OCI-LY1 (cell line): ENCODE measurements at regions not wholly inside any gene's neighbourhood (a gene's known extent, or its start where the extent isn't known, plus 50 kb on each side); places are given as distances from the start of the nearest gene placed in this dataset.

Experiments used
- H2AFZ ChIP-seq: fragments of 200-600 bp; sonication (generic), shearing (Covaris generic); 2 replicates; pipeline ENCODE4 v1.6.0; 2014; ENCODE audit warnings: antibody characterized with exemption, mild to moderate bottlenecking, low read length
- H3F3A ChIP-seq: fragments of 200-600 bp; sonication (generic), shearing (Covaris generic); 2 replicates; pipeline ENCODE4 v1.6.0; 2014; ENCODE audit warnings: mild to moderate bottlenecking, antibody characterized with exemption, low read length, moderate library complexity; ENCODE audit not compliant: insufficient read depth
- H3K27ac ChIP-seq: fragments of 200-600 bp; sonication (generic); 2 replicates; pipeline ENCODE4 v1.5.1; 2014; ENCODE audit warnings: low read length, mixed run types, mild to moderate bottlenecking, low read depth; ENCODE audit not compliant: poor library complexity, severe bottlenecking
- H3K27me3 ChIP-seq: fragments of 200-600 bp; sonication (generic); 2 replicates; pipeline ENCODE4 v1.6.0; 2014; ENCODE audit warnings: antibody characterized with exemption, mild to moderate bottlenecking, low read length, moderate library complexity; ENCODE audit not compliant: insufficient read depth
- H3K36me3 ChIP-seq: fragments of 200-600 bp; sonication (generic); 2 replicates; pipeline ENCODE4 v1.6.1; 2014; ENCODE audit warnings: mild to moderate bottlenecking, antibody characterized with exemption, low read length, moderate library complexity, mixed read lengths; ENCODE audit not compliant: insufficient read depth
- H3K4me1 ChIP-seq: fragments of 200-600 bp; sonication (generic); 2 replicates; pipeline ENCODE4 v1.5.1; 2014; ENCODE audit warnings: mild to moderate bottlenecking, low read length, moderate library complexity; ENCODE audit not compliant: insufficient read depth, severe bottlenecking
- H3K4me2 ChIP-seq: fragments of 200-600 bp; sonication (generic), shearing (Covaris generic); 2 replicates; pipeline ENCODE4 v1.6.1; 2014; ENCODE audit warnings: low read length
- H3K4me3 ChIP-seq: fragments of 200-600 bp; sonication (generic); 2 replicates; pipeline ENCODE4 v1.5.1; 2014; ENCODE audit warnings: low read length, low read depth, mild to moderate bottlenecking, mixed read lengths; ENCODE audit not compliant: poor library complexity, severe bottlenecking
- H3K79me2 ChIP-seq: fragments of 200-600 bp; shearing (Covaris generic); 2 replicates; pipeline ENCODE4 v1.6.1; 2016; ENCODE audit warnings: mixed run types, low read length, mixed read lengths; ENCODE audit not compliant: insufficient read depth
- H3K9ac ChIP-seq: fragments of 200-600 bp; sonication (generic), shearing (Covaris generic); 2 replicates; pipeline ENCODE4 v1.6.1; 2014; ENCODE audit warnings: mild to moderate bottlenecking, low read length, mixed read lengths
- H3K9me2 ChIP-seq: fragments of 200-600 bp; sonication (generic), shearing (Covaris generic); 2 replicates; pipeline ENCODE4 v1.6.1; 2014; ENCODE audit warnings: low read depth, mild to moderate bottlenecking, low read length, mixed read lengths
- H3K9me3 ChIP-seq: fragments of 200-600 bp; shearing (Covaris generic); 2 replicates; pipeline ENCODE4 v1.6.1; 2014; ENCODE audit warnings: low read length, mixed read lengths
- H4K20me1 ChIP-seq: fragments of 200-600 bp; sonication (generic), shearing (Covaris generic); 2 replicates; pipeline ENCODE4 v1.6.0; 2016; ENCODE audit warnings: mild to moderate bottlenecking, low read length; ENCODE audit not compliant: insufficient read depth
- CTCF ChIP-seq: fragments of 200-600 bp; sonication (generic), shearing (Covaris generic); IDR thresholded peaks from 2 replicates; pipeline ENCODE4 v1.5.1; 2017; ENCODE audit warnings: mild to moderate bottlenecking, antibody characterized with exemption, low read length, moderate library complexity, mixed read lengths
- EZH2 ChIP-seq: fragments of 200-600 bp; sonication (generic), shearing (Covaris generic); IDR thresholded peaks from 2 replicates; pipeline ENCODE4 v1.8.0; 2017; ENCODE audit warnings: borderline replicate concordance, mixed run types, mild to moderate bottlenecking, antibody characterized with exemption, low read length, moderate library complexity, mixed read lengths

GRCh38 chr5:56507351-56507930 lies 274.3 kb upstream of the ANKRD55 start:
- Histone ChIP-seq H3K4me2 (no peak overlapping the region), H3K36me3 (no peaks in the 10 kb centered on the region), H4K20me1 (no peaks in the 10 kb centered on the region), H3F3A (no peaks in the 10 kb centered on the region), H3K27ac (no peak overlapping the region), H3K9ac (no peak overlapping the region), H2AFZ (no peak overlapping the region), H3K27me3 (no peaks in the 10 kb centered on the region), H3K9me2 (no peaks in the 10 kb centered on the region), H3K9me3 (no peaks in the 10 kb centered on the region; the same call in 1 of the 2 replicates), H3K79me2 (no peaks in the 10 kb centered on the region), H3K4me1 (peaks cover under 1% of the 10 kb centered on the region), H3K4me3 (no peak overlapping the region)
- TF ChIP-seq CTCF (no peak), EZH2 (no peak)

- Histone ChIP-seq H3K79me2 (no peaks in the 10 kb centered on the region), H3K4me1 (peaks cover 7% of the 10 kb centered on the region), H2AFZ (no peak overlapping the region), H3K4me3 (no peak overlapping the region), H3K9me2 (no peaks in the 10 kb centered on the region), H3K27me3 (no peaks in the 10 kb centered on the region), H3K36me3 (no peaks in the 10 kb centered on the region), H3F3A (no peaks in the 10 kb centered on the region), H3K9me3 (no peaks in the 10 kb centered on the region; the same call in 1 of the 2 replicates), H4K20me1 (no peaks in the 10 kb centered on the region), H3K4me2 (no peak overlapping the region), H3K27ac (no peak overlapping the region), H3K9ac (no peak overlapping the region)
- TF ChIP-seq CTCF = no peak
- TF ChIP-seq EZH2 = no peak
These were observed 273.3 kb upstream of the ANKRD55 start for GRCh38 chr5:56506211-56506965.

- Histone ChIP-seq H2AFZ (no peak overlapping the region), H3K27me3 (no peaks in the 10 kb centered on the region), H3K9me2 (no peaks in the 10 kb centered on the region), H4K20me1 (no peaks in the 10 kb centered on the region), H3K9ac (no peak overlapping the region), H3K9me3 (no peaks in the 10 kb centered on the region; the same call in 1 of the 2 replicates), H3K4me1 (peaks cover 7% of the 10 kb centered on the region), H3K4me3 (no peak overlapping the region), H3K4me2 (no peak overlapping the region), H3F3A (no peaks in the 10 kb centered on the region), H3K36me3 (no peaks in the 10 kb centered on the region), H3K79me2 (no peaks in the 10 kb centered on the region), H3K27ac (no peak overlapping the region)
- TF ChIP-seq EZH2 = no peak
- TF ChIP-seq CTCF = no peak
These were observed 270.8 kb upstream of the ANKRD55 start for GRCh38 chr5:56503929-56504328.
